CD8-positive, alpha-beta memory T cell (primary cell): ENCODE measurements at regions not wholly inside any gene's neighbourhood (a gene's known extent, or its start where the extent isn't known, plus 50 kb on each side); places are given as distances from the start of the nearest gene placed in this dataset.

Source experiments
- CTCF ChIA-PET: fragments of 350-600 bp; sonication (Branson Sonifier 250); formaldehyde crosslinking; loops from one replicate; lab custom pipeline; 2021; ENCODE audit warnings: antibody characterized with exemption; lab: Charles Lee
- POLR2A ChIA-PET: fragments of 350-600 bp; sonication (Branson Sonifier 250); formaldehyde crosslinking; loops from one replicate; lab custom pipeline; 2021; ENCODE audit warnings: antibody characterized with exemption; lab: Charles Lee
- DNase-seq, 5 donors: peaks; one replicate each; pipeline versions ENCODE4 v3.0.0 to v3.0.0-alpha.2; 2020 to 2022; ENCODE audit warnings: mixed read lengths in 1 of 5
- H3K27ac ChIP-seq: one replicate; pipeline ENCODE4 v1.7.0; 2013; ENCODE audit warnings: low read depth, mild to moderate bottlenecking, low read length, moderate library complexity
- H3K27me3 ChIP-seq: 2 replicates; pipeline ENCODE4 v1.7.0; 2013; ENCODE audit warnings: low read length, mild to moderate bottlenecking; ENCODE audit not compliant: insufficient read depth, poor library complexity, severe bottlenecking
- H3K36me3 ChIP-seq: 2 replicates; pipeline ENCODE4 v1.7.0; 2013; ENCODE audit warnings: mild to moderate bottlenecking, low read length, moderate library complexity; ENCODE audit not compliant: insufficient read depth
- H3K4me1 ChIP-seq: 2 replicates; pipeline ENCODE4 v1.7.0; 2013; ENCODE audit warnings: mild to moderate bottlenecking, low read length, moderate library complexity; ENCODE audit not compliant: insufficient read depth
- H3K4me3 ChIP-seq: 2 replicates; pipeline ENCODE4 v1.7.0; 2013; ENCODE audit warnings: mild to moderate bottlenecking, low read length
- H3K9me3 ChIP-seq: 2 replicates; pipeline ENCODE4 v1.7.0; 2013; ENCODE audit warnings: mild to moderate bottlenecking, low read length
- H3K27ac Mint-ChIP-seq, 8 donors: one replicate each; pipeline ENCODE4 v1.8.0; 2020 to 2021; ENCODE audit warnings: mixed read lengths in 8 of 8, mild to moderate bottlenecking in 6 of 8, inconsistent platforms in 3 of 8, moderate library complexity in 3 of 8
- H3K27me3 Mint-ChIP-seq, 2 donors: one replicate each; pipeline ENCODE4 v1.8.0; 2020 to 2021; ENCODE audit warnings: mixed read lengths in 2 of 2, mild to moderate bottlenecking in 1 of 2, moderate library complexity in 1 of 2
- H3K36me3 Mint-ChIP-seq, 3 donors: one replicate each; pipeline ENCODE4 v1.8.0; 2020 to 2021; ENCODE audit warnings: mixed read lengths in 3 of 3, inconsistent platforms in 1 of 3, mild to moderate bottlenecking in 1 of 3
- H3K4me1 Mint-ChIP-seq, 3 donors: one replicate each; pipeline ENCODE4 v1.8.0; 2020 to 2021; ENCODE audit warnings: mixed read lengths in 3 of 3, inconsistent platforms in 1 of 3, mild to moderate bottlenecking in 1 of 3
- H3K4me3 Mint-ChIP-seq, 7 donors: one replicate each; pipeline ENCODE4 v1.8.0; 2020 to 2021; ENCODE audit warnings: mixed read lengths in 7 of 7, mild to moderate bottlenecking in 6 of 7, moderate library complexity in 4 of 7, inconsistent platforms in 2 of 7
- H3K9me3 Mint-ChIP-seq, 5 donors: one replicate each; pipeline ENCODE4 v1.8.0; 2020 to 2022; ENCODE audit warnings: mixed read lengths in 5 of 5, mild to moderate bottlenecking in 3 of 5, moderate library complexity in 2 of 5, inconsistent platforms in 1 of 5

DNA sequence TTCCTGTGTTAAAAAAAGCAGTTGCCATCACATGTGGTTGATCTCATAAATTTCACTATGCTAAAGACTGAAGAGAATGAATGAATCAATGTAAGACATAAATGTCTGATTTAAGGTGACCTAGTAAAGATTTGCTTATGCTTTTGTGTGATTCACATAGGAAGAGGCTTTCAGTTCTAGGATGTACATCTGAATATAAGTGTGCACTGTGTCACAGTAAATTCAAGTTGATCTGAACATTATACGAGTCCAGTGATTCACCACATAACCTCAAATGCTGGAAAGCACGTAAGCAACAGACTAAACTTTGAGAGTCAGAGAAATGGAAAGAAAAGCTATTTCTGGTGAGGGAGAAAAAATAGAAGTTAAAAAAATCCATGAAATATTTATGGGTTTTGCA is 567.9 kb downstream of the EPHA5 start:
- no peak overlapping the region for H3K27ac Mint-ChIP-seq
- H3K36me3 ChIP-seq, result no peaks in the 10 kb centered on the region
- H3K4me1 Mint-ChIP-seq, result no peaks in the 10 kb centered on the region
- DNase-seq, result no peak
- H3K27me3 Mint-ChIP-seq, result no peaks in the 10 kb centered on the region
- H3K9me3 ChIP-seq, result no peaks in the 10 kb centered on the region
- H3K4me3 Mint-ChIP-seq, result no peak overlapping the region
- peaks cover 2 to 22% (median 10%) of the 10 kb centered on the region in 5 donors for H3K9me3 Mint-ChIP-seq
- POLR2A ChIA-PET, result no interaction called here
- no peak overlapping the region for H3K27ac ChIP-seq
- H3K27me3 ChIP-seq, result no peaks in the 10 kb centered on the region
- H3K4me1 ChIP-seq, result no peaks in the 10 kb centered on the region
- no peaks in the 10 kb centered on the region for H3K36me3 Mint-ChIP-seq
- no peak overlapping the region for H3K4me3 ChIP-seq
- CTCF ChIA-PET, result no interaction called here

DNA sequence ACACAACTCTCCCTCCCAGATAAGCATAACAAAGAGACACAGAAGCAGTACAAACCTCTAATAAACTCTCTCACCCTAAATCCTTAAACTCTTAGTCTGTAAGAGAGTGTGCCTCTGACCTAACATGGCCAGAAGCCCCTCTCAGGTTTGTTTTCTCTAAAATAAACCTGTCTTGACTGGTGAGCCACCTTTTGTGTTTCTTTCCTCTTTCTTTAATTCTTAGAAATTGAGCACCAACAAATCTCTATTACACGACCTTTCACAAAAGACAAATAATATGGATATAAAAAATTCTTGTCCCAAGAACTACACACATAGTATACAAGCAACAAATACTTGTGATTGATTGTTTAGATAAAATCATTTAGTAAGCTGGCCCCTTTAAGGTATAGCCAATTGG is 573.7 kb downstream of the EPHA5 start:
- Mint-ChIP-seq H3K27ac (no peak overlapping the region), H3K27me3 (no peaks in the 10 kb centered on the region), H3K9me3 (peaks cover 2 to 13% (median 8%) of the 10 kb centered on the region in 5 donors), H3K36me3 (no peaks in the 10 kb centered on the region), H3K4me1 (no peaks in the 10 kb centered on the region), H3K4me3 (no peak overlapping the region)
- Histone ChIP-seq H3K9me3 (no peaks in the 10 kb centered on the region), H3K27me3 (no peaks in the 10 kb centered on the region), H3K36me3 (no peaks in the 10 kb centered on the region), H3K4me3 (no peak overlapping the region), H3K27ac (no peak overlapping the region), H3K4me1 (no peaks in the 10 kb centered on the region)
- POLR2A ChIA-PET, result no interaction called here
- DNase-seq, result no peak
- CTCF ChIA-PET, result no interaction called here

DNA sequence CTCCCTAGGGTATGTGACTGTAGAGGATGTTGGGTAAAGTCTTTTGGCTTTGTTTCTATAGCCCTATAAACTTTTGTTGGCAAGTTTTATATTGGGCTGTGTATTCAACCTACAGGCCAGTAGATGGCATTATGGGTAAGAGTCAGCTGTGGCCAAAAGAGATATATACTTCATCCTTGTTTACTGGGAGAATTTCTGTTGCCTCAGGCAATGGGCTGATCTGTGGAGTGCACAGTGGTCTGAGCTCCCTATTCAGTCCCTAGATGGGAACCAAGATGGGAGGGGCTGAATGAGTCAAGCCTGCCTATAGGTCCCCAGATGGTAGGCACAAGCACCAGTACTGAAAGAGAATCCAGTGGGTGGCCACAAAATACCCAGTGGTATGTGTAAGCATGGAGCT is 580.6 kb downstream of the EPHA5 start:
- no peak for DNase-seq
- Mint-ChIP-seq H3K36me3 (no peaks in the 10 kb centered on the region), H3K27ac (no peak overlapping the region), H3K4me1 (no peaks in the 10 kb centered on the region), H3K27me3 (no peaks in the 10 kb centered on the region), H3K9me3 (peaks cover 4 to 26% (median 7%) of the 10 kb centered on the region in 5 donors), H3K4me3 (no peak overlapping the region)
- H3K4me1 ChIP-seq, result no peaks in the 10 kb centered on the region
- H3K4me3 ChIP-seq, result no peak overlapping the region
- H3K9me3 ChIP-seq, result no peaks in the 10 kb centered on the region
- no peaks in the 10 kb centered on the region for H3K36me3 ChIP-seq
- no peak overlapping the region for H3K27ac ChIP-seq
- POLR2A ChIA-PET, result no interaction called here
- H3K27me3 ChIP-seq, result no peaks in the 10 kb centered on the region
- CTCF ChIA-PET, result no interaction called here

DNA sequence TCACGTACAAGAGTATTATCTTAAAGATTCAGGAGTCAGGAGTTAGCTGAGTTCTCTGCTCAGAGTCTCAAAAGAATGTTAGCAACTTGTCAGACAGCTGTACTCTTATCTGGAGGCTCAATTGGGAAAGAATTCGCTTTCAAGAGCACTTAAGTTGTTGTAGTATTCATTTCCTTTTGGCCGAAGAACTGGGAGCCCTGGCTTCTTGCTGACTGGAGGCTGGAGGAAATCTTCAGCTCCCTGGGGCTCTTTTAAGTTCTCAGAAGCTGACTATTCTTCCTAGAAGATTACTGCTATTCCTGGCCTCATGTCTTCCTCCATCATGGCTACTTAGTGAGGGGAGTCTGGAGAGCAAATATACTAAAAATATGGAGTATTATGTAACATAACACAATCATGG is 587.2 kb downstream of the EPHA5 start:
- CTCF ChIA-PET, result no interaction called here

DNA sequence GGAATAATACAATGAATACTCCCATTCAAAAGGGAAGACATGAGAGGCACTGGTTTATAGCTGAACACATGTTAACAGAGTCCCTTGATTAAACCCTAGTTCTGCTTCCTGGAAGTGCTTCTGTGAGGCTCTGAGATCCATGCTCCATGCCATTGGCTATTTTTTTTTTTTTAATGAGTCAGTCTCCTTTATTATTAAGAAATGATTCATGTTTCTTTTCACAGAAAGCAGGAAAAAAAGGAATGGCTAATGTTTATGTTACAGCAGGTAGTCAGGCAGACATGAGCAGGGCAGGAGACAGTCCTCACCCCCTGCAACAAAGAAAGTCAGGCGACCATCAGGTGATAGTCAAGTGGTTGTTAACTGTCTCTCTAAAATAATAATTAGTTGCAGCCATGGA is 598.7 kb downstream of the EPHA5 start:
- H3K4me1 ChIP-seq, result no peaks in the 10 kb centered on the region
- Mint-ChIP-seq H3K9me3 (peaks cover 2 to 19% (median 9%) of the 10 kb centered on the region in 5 donors), H3K36me3 (no peaks in the 10 kb centered on the region), H3K4me3 (no peak overlapping the region), H3K27me3 (no peaks in the 10 kb centered on the region), H3K27ac (no peak overlapping the region), H3K4me1 (no peaks in the 10 kb centered on the region)
- H3K27me3 ChIP-seq, result no peaks in the 10 kb centered on the region
- ChIA-PET POLR2A (no interaction called here), CTCF (no interaction called here)
- H3K4me3 ChIP-seq, result no peak overlapping the region
- DNase-seq, result no peak
- H3K9me3 ChIP-seq, result no peaks in the 10 kb centered on the region
- H3K36me3 ChIP-seq, result no peaks in the 10 kb centered on the region
- H3K27ac ChIP-seq, result no peak overlapping the region

More for the DNA sequence above, 587.2 kb downstream of the EPHA5 start:
- H3K27ac Mint-ChIP-seq, result no peak overlapping the region
- no peak overlapping the region for H3K4me3 ChIP-seq
- no peaks in the 10 kb centered on the region for H3K27me3 ChIP-seq
- no peak overlapping the region for H3K27ac ChIP-seq
- no peaks in the 10 kb centered on the region for H3K27me3 Mint-ChIP-seq
- H3K36me3 Mint-ChIP-seq, result peaks cover 0 to 2% (median 0%) of the 10 kb centered on the region in 3 donors
- peaks cover 4 to 35% (median 12%) of the 10 kb centered on the region in 5 donors for H3K9me3 Mint-ChIP-seq
- no peaks in the 10 kb centered on the region for H3K9me3 ChIP-seq
- DNase-seq, result no peak
- no peaks in the 10 kb centered on the region for H3K4me1 Mint-ChIP-seq
- POLR2A ChIA-PET, result no interaction called here
- no peaks in the 10 kb centered on the region for H3K36me3 ChIP-seq
- H3K4me3 Mint-ChIP-seq, result no peak overlapping the region
- no peaks in the 10 kb centered on the region for H3K4me1 ChIP-seq

DNA sequence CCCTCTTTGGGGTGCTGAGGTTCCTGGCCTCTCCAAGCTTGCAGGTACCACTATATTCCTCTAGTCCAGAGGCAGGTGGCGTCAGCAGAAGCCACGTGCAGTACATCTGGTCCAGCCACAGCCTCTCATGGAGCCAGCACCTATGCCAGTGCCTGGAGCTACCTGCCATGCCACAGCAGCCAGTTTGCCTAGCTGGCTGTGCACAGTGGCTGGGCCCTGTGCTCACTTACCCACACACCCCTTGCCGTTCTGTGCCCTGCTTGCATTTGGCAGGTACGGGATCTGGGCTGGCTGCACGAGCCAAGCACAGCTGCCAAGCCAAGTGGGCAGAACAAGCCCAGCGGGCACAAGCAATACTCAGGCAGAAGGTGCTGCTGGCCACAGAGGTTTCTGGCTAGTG is 601.1 kb downstream of the EPHA5 start:
- Histone ChIP-seq H3K9me3 (no peaks in the 10 kb centered on the region), H3K27me3 (no peaks in the 10 kb centered on the region), H3K27ac (no peak overlapping the region), H3K4me1 (no peaks in the 10 kb centered on the region), H3K4me3 (no peak overlapping the region), H3K36me3 (no peaks in the 10 kb centered on the region)
- no peak for DNase-seq
- Mint-ChIP-seq H3K4me3 (no peak overlapping the region), H3K27ac (no peak overlapping the region), H3K27me3 (no peaks in the 10 kb centered on the region), H3K36me3 (no peaks in the 10 kb centered on the region), H3K4me1 (no peaks in the 10 kb centered on the region), H3K9me3 (peaks cover 0 to 19% (median 11%) of the 10 kb centered on the region in 5 donors)
- CTCF ChIA-PET, result no interaction called here
- POLR2A ChIA-PET, result no interaction called here

DNA sequence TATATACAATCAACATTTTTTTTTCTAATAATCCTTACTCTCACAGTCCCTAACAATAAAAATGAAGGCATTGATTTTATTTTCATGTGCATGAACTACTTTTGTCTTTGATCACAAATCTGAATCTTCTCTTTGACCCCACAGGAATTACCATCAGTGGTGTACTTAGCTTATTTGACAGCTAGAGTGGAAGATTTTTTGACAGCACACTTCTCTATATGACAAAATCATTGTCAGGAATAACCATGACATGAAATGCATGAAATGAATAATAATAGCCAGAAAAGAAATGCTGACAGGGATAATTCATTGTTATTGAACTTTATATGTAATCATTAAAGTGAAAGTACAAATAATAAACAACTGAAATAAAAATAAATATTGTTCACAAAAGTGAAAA is 604.2 kb downstream of the EPHA5 start:
- Mint-ChIP-seq H3K4me1 (no peaks in the 10 kb centered on the region), H3K9me3 (peaks cover 0 to 13% (median 10%) of the 10 kb centered on the region in 5 donors), H3K27me3 (no peaks in the 10 kb centered on the region), H3K27ac (no peak overlapping the region), H3K4me3 (no peak overlapping the region), H3K36me3 (no peaks in the 10 kb centered on the region)
- Histone ChIP-seq H3K4me1 (no peaks in the 10 kb centered on the region), H3K4me3 (no peak overlapping the region), H3K27ac (no peak overlapping the region), H3K36me3 (no peaks in the 10 kb centered on the region), H3K27me3 (no peaks in the 10 kb centered on the region), H3K9me3 (no peaks in the 10 kb centered on the region)
- POLR2A ChIA-PET, result no interaction called here
- CTCF ChIA-PET, result no interaction called here
- DNase-seq, result no peak

DNA sequence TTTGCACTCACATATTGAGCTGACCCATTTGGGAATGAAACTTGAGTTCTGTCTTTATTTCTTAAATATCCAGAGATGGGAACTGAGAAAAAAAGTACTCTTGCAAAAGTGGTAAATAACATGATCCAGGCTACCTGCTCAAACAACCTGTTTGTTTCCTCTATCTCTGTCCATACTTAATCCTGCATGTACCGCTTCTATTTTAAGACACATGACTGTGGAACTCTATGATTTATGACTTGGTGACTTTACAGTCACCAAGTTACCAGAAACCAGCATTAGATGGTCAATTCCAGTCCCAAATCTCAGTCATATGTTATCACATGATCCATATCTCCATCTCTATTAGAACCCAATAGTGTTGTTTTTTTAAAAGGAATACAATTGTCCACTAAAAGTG is 606.7 kb downstream of the EPHA5 start:
- Histone ChIP-seq H3K36me3 (no peaks in the 10 kb centered on the region), H3K4me3 (no peak overlapping the region), H3K9me3 (no peaks in the 10 kb centered on the region), H3K27me3 (no peaks in the 10 kb centered on the region), H3K4me1 (no peaks in the 10 kb centered on the region), H3K27ac (no peak overlapping the region)
- ChIA-PET CTCF (no interaction called here), POLR2A (no interaction called here)
- no peaks in the 10 kb centered on the region for H3K36me3 Mint-ChIP-seq
- peaks cover 1 to 16% (median 6%) of the 10 kb centered on the region in 5 donors for H3K9me3 Mint-ChIP-seq
- no peak overlapping the region for H3K4me3 Mint-ChIP-seq
- no peak overlapping the region for H3K27ac Mint-ChIP-seq
- no peak for DNase-seq
- H3K4me1 Mint-ChIP-seq, result no peaks in the 10 kb centered on the region
- no peaks in the 10 kb centered on the region for H3K27me3 Mint-ChIP-seq

DNA sequence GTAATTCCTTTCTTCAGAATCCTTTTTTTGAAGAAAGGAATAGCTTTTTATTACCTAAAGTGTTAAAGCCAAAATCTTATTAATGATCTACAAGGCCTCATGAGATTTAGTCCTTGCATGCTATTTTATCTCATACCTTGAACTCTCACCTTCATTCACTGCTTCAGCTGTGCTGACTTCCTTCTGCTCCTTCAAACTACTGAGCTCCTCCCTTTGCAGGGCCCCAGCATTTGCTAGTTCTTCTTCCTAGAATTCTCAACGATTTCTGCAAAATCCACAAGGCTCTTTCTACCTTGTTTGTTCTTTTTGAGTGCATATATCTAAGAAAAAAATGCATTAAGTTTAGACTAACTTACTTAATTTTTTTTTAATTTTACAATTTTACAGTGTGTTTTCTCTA is 619.5 kb downstream of the EPHA5 start:
- H3K4me1 ChIP-seq, result no peaks in the 10 kb centered on the region
- Mint-ChIP-seq H3K4me3 (no peak overlapping the region), H3K27ac (no peak overlapping the region), H3K27me3 (no peaks in the 10 kb centered on the region), H3K36me3 (no peaks in the 10 kb centered on the region), H3K9me3 (peaks cover 0 to 11% (median 4%) of the 10 kb centered on the region in 5 donors), H3K4me1 (no peaks in the 10 kb centered on the region)
- no peak overlapping the region for H3K4me3 ChIP-seq
- POLR2A ChIA-PET, result no interaction called here
- CTCF ChIA-PET, result no interaction called here
- H3K9me3 ChIP-seq, result no peaks in the 10 kb centered on the region
- H3K27me3 ChIP-seq, result no peaks in the 10 kb centered on the region
- DNase-seq, result no peak
- H3K27ac ChIP-seq, result no peak overlapping the region
- H3K36me3 ChIP-seq, result no peaks in the 10 kb centered on the region
